Urothelium cell line (cell line): ENCODE measurements at regions not wholly inside any gene's neighbourhood (a gene's known extent, or its start where the extent isn't known, plus 50 kb on each side); places are given as distances from the start of the nearest gene placed in this dataset.

Experiments used
- DNase-seq: peaks from one replicate; pipeline ENCODE4 v3.0.0; 2011; ENCODE audit warnings: low spot score, mixed read lengths
- FAIRE-seq: peaks from 2 replicates; lab custom pipeline; 2011; peaks lifted over from hg19 to GRCh38; lab: Jason Lieb, UNC

GRCh38 chr17:72511874-72512273 lies 391.1 kb downstream of the SOX9 start:
- FAIRE-seq = no peak
- DNase-seq = no peak

- FAIRE-seq (no peak), DNase-seq (no peak)
These were observed 392.1 kb downstream of the SOX9 start for GRCh38 chr17:72512649-72513556.

GRCh38 chr17:72514321-72514861 lies 393.6 kb downstream of the SOX9 start:
- FAIRE-seq (peak; percentile 20), DNase-seq (no peak)

DNA sequence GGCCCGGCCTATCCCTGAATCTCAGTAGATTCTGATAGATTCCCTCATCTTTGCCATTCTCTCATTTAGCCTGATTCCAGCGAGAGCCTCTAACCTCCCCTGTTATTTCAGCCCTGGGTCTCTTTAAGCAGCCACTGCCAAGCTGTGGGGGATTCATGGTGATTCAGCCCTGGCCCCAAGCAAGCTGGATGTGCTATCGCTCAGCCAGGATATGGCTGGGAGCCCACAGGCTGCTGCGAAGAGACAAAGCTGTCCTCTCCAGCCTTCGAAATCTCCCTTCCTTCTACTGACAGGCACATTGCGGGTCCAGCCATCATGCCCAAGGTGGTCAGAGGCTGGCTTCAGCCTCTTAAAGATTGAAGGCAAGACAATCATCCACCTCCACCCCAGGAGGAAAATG lies 394.1 kb downstream of the SOX9 start:
- DNase-seq = no peak
- no peak for FAIRE-seq

DNA sequence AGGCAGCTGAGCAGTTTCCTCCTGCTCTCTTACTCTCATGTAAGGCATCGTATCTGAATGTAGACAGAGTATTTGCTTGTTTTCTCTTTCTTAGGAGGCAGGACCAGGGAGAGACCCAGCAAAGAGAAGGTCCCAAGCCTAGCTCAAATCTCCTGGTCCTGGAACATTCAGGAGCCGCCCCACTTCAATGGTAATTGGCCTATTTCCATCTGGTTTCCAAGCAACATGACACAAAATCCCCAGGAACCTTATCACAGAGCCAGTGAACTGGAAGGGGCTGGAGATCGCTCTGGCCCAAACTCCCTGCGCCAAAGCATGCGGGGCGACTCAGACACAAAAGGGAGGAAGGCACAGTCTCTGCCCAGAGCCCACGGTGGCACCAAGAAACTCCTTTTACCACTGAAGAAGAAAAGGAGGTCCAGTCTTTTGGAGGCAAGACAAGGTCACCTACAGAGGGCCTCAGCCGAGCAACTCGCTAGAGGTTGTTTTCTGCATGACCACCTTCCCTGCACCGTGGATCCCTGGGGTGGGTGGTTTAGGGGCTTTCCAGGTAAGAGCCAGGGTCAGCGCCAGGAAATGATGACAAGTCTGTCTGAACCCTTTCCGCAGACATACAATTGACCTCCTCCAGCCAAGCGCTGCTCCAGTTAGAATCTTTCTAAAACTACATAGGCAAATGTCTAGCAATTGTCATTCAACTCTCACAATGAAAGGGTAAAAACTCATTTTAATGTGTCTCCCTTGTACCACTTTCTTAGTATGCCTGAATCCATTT lies 394.7 kb downstream of the SOX9 start:
- DNase-seq = no peak
- no peak for FAIRE-seq

GRCh38 chr17:72516772-72517399 lies 396.1 kb downstream of the SOX9 start:
- FAIRE-seq (no peak), DNase-seq (no peak)

GRCh38 chr17:72517413-72518158 lies 396.8 kb downstream of the SOX9 start:
- no peak for DNase-seq
- no peak for FAIRE-seq

DNA sequence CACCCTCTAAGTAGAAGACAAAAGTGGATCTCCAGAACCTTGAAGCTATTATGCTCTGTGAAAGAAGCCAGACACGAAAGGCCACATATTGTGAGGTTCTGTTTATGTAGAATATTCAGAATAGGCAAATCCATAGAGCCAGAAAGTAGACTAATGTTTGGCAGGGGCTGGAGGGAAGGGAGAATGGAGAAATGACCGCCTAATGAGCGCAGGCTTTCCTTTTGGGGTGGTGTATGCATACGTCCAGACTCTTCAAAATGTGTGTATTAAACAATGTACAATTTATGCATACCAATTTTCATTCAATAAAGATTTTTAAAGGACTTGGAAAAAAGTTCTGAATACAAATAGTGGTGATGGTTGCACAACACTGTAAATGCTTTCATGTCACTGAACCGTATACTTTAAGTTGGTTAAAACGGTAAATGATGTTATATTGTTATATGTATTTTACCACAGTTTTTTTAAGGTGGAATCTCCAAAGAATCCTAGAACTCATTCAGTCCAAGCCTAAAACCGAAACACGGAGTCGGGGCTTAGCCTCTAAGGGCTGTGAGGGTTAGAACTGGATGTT lies 397.4 kb downstream of the SOX9 start:
- no peak for DNase-seq
- FAIRE-seq = peak; percentile 56

GRCh38 chr17:72518753-72519597 lies 398.2 kb downstream of the SOX9 start:
- no peak for FAIRE-seq
- no peak for DNase-seq

GRCh38 chr17:72519598-72519936 lies 398.7 kb downstream of the SOX9 start:
- DNase-seq = no peak

DNA sequence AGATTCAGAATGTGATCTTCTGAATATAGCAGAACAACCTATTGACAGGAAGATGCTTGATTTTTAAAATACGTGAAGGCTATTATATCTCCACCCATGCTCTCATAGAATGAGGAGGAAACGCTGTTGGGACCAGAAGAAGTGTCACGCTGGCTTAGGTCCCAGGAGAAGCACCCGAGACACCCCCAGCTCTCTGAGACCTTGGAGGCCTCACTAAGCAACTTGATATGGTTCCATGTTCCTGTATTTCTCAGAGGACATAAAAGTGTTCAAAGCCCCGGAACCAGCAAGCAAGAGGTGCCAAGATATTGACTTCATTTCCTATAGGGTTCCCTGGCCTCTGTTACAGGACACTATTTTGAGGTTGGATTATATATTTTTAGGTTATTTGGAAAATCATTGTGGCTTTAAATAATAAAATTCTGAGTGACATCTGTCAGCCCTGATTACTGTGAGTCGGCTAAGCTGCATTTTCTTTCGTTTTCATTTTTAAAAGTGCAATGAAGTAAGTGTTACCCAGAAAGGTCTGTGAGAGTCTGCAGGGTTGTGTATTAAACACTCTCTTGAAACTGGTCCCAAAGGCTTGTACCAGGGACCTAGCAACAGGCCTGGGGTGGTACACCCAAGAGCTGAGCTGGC lies 400.0 kb downstream of the SOX9 start:
- DNase-seq (no peak), FAIRE-seq (no peak)

More at GRCh38 chr17:72519598-72519936, 398.7 kb downstream of the SOX9 start:
- FAIRE-seq = no peak

GRCh38 chr17:72523491-72523890 lies 402.7 kb downstream of the SOX9 start:
- DNase-seq (no peak), FAIRE-seq (no peak)

DNA sequence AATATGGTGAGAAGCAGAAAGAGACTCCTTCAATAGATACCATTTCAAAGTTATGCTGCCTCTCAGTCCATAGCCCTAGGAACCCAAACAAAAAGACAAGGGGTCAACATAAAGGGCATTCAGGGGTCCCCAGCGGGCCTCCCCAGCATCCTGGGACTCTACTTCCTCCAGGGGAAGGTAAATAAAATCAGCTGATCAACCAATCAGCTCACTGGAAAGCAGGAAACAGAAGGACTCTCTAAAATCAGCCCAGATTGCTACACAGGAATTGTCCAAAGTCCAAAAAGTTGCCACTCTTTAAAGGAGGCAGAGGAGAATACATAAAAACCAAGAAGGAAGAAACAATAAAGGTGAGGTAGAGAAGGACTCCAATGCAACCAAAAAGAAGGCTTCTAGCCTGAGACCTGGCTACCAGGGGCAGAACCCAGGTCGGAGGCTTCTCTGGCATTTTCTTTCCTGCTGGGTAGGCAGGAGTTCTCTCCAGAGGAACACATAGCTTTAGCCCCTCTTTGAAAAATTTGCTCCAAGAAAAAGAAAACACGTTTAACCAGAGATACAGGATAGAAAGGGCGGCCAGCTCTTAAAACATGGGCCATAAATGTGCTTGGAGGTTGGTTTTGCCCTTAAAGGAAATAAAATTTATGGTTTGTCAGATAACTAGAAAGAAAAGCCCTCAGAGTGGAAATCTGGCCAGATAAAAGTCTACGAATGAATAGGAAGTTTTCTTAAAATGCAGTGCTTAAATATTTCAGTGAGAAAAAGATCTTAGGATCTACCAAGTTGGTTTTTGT lies 404.6 kb downstream of the SOX9 start:
- FAIRE-seq = no peak
- no peak for DNase-seq

- no peak for FAIRE-seq
These were observed 405.9 kb downstream of the SOX9 start for GRCh38 chr17:72526769-72527168.

DNA sequence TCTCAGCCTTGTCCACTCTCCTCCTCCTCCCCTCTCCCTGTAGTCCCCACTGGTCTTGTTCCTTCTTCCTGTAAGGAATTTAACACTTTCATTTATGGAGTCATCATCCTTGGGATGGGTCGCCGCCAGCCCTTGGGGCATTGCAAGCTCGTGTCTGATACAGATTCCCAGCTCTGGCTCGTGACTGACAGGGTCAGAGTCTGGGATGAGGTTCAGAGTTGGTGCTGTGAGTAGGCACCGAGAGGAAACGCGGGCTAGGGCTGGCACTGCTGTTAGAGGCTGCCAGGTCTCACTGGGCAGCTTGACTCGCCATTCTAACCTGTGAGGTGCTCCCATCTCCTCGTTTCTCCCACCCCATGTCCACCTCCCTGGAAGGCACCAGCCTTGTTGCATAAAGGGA lies 407.0 kb downstream of the SOX9 start:
- no peak for FAIRE-seq
- no peak for DNase-seq

More at GRCh38 chr17:72526769-72527168, 405.9 kb downstream of the SOX9 start:
- no peak for DNase-seq

- FAIRE-seq (peak; percentile 40), DNase-seq (no peak)
These were observed 407.9 kb downstream of the SOX9 start for GRCh38 chr17:72528683-72529082.

DNA sequence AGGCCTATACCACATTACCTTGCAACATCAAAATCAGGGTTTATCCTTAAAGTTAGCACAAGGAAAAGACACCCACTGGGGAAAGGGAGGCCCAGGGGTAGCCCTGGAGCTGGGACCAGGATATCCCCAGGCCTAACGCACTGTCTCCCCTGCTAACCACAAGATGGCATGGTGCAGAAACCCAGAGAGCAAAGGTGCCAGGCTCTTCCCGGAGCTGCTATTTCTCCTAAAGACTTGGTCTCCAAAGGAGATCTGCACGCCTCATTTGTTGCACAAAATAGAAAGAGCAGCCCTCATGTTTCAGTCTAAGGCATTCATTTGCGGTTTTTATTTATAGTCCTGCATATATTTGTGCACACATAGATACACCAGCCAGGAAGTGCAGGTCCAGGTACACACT lies 408.6 kb downstream of the SOX9 start:
- DNase-seq (no peak), FAIRE-seq (peak; percentile 17)

DNA sequence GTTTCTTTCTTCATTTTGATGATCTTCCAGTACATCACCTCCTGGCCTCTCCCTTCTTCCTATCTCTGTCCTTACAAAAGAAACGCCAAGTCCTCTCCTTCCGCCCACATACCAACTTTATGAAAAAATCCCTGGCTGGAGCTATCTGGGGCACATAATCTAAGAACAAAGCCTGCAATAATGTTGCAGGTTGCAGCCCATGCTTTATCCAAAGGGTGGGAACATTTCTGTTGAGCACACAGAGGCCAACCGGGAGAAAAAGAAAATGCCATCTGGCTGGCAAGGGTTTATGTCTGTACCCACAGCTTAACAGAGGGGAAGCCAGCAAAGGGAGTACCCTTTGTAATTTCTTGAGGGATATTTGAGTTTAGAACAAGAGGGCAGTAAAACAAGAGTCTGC lies 409.6 kb downstream of the SOX9 start:
- DNase-seq (no peak), FAIRE-seq (no peak)
